Choroid plexus epithelial cell (primary cell): ENCODE measurements at regions not wholly inside any gene's neighbourhood (a gene's known extent, or its start where the extent isn't known, plus 50 kb on each side); places are given as distances from the start of the nearest gene placed in this dataset.
A peak's percentile ranks its signal among the peaks of the same experiment; 100 is the strongest.

Experiments
- DNase-seq: peaks from one replicate; pipeline ENCODE4 v3.0.0-alpha.2; 2010; ENCODE audit warnings: low read depth
- H3K4me3 ChIP-seq: 2 replicates; pipeline ENCODE4 v1.5.1; 2011; ENCODE audit warnings: low read depth, mild to moderate bottlenecking, control low read depth, low read length, moderate library complexity
- CTCF ChIP-seq: conservative IDR thresholded peaks from 2 replicates; pipeline ENCODE4 v1.5.1; 2011; ENCODE audit warnings: low read depth, mild to moderate bottlenecking, control low read depth, inconsistent platforms, low read length, moderate library complexity

- no peak for TF ChIP-seq CTCF
- H3K4me3 ChIP-seq, result no peak overlapping the region
- DNase-seq, result peak; percentile 42
These were observed 72.6 kb upstream of the DPH6 start for GRCh38 chr15:35618260-35619188.

- no peak for DNase-seq
- no peak for TF ChIP-seq CTCF
- H3K4me3 ChIP-seq, result no peak overlapping the region
These were observed 76.8 kb upstream of the DPH6 start for GRCh38 chr15:35622641-35623340.

- H3K4me3 ChIP-seq, result no peak overlapping the region
- DNase-seq, result peak; percentile 97
- no peak for TF ChIP-seq CTCF
These were observed 78.9 kb upstream of the DPH6 start for GRCh38 chr15:35624881-35625280.

- no peak for DNase-seq
- no peak for TF ChIP-seq CTCF
- H3K4me3 ChIP-seq, result no peak overlapping the region
These were observed 80.8 kb upstream of the DPH6 start for GRCh38 chr15:35626571-35627318.

- H3K4me3 ChIP-seq, result no peak overlapping the region
- no peak for TF ChIP-seq CTCF
- DNase-seq, result no peak
These were observed 81.7 kb upstream of the DPH6 start for GRCh38 chr15:35627696-35628095.

- no peak overlapping the region for H3K4me3 ChIP-seq
- no peak for DNase-seq
- no peak for TF ChIP-seq CTCF
These were observed 83.8 kb upstream of the DPH6 start for GRCh38 chr15:35629766-35630165.
